H1 (cell line): ENCODE measurements at regions not wholly inside any gene's neighbourhood (a gene's known extent, or its start where the extent isn't known, plus 50 kb on each side); places are given as distances from the start of the nearest gene placed in this dataset.

Experiments
- CTCF ChIA-PET: fragments of 300-600 bp; sonication (Branson Sonifier 250); formaldehyde crosslinking; loops from one replicate; lab custom pipeline; 2021; ENCODE audit not compliant: partially characterized antibody; lab: Charles Lee
- POLR2A ChIA-PET: fragments of 300-600 bp; sonication (Branson Sonifier 250); formaldehyde crosslinking; loops from one replicate; lab custom pipeline; 2021; ENCODE audit warnings: inconsistent platforms; ENCODE audit not compliant: partially characterized antibody; lab: Charles Lee
- DNase-seq, 2 experiments: peaks; one replicate each; pipeline versions ENCODE4 v3.0.0 to v3.0.0-alpha.2; 2010 to 2022; ENCODE audit warnings: low spot score in 2 of 2, low read depth in 1 of 2, mixed read lengths in 1 of 2
- FAIRE-seq: peaks from 2 replicates; lab custom pipeline; 2011; peaks lifted over from hg19 to GRCh38; lab: Jason Lieb, UNC
- H2AFZ ChIP-seq: 2 replicates; pipeline ENCODE4 v1.8.1; 2012; ENCODE audit warnings: low read length, inconsistent platforms
- H2AK5ac ChIP-seq: 2 replicates; pipeline ENCODE4 v1.6.1; 2013; ENCODE audit warnings: low read depth, low read length
- H2BK120ac ChIP-seq: replicated peaks from 2 replicates; pipeline ENCODE3; 2013; ENCODE audit warnings: low read depth, low read length, inconsistent platforms
- H2BK12ac ChIP-seq: 2 replicates; pipeline ENCODE4 v1.6.1; 2013; ENCODE audit warnings: low read depth, low read length
- H2BK15ac ChIP-seq: 2 replicates; pipeline ENCODE4 v1.6.1; 2013; ENCODE audit warnings: low read length
- H2BK20ac ChIP-seq: 2 replicates; pipeline ENCODE4 v1.6.1; 2013; ENCODE audit warnings: low read length
- H2BK5ac ChIP-seq: 2 replicates; pipeline ENCODE4 v1.6.1; 2013; ENCODE audit warnings: low read depth, low read length
- H3K14ac ChIP-seq: 2 replicates; pipeline ENCODE4 v1.6.1; 2013; ENCODE audit warnings: inconsistent platforms; ENCODE audit not compliant: insufficient read length
- H3K18ac ChIP-seq: 2 replicates; pipeline ENCODE4 v1.6.1; 2013; ENCODE audit warnings: low read length; ENCODE audit errors: extremely low read depth
- H3K23ac ChIP-seq: 2 replicates; pipeline ENCODE4 v1.6.1; 2013; ENCODE audit warnings: inconsistent platforms; ENCODE audit not compliant: insufficient read length
- H3K23me2 ChIP-seq: 2 replicates; pipeline ENCODE4 v1.6.1; 2013; ENCODE audit warnings: low read depth, low read length
- H3K27ac ChIP-seq: 2 replicates; pipeline ENCODE4 v1.6.1; 2011; ENCODE audit warnings: low read depth, low read length, inconsistent platforms
- H3K27me3 ChIP-seq, 4 experiments: replicated peaks in 1 of 4; 1 replicate in 1 of 4; 2 replicates in 3 of 4; pipeline versions ENCODE4 v1.6.1 to v1.8.1; 2011 to 2013; ENCODE audit warnings: low read length in 3 of 4, mild to moderate bottlenecking in 3 of 4, inconsistent platforms in 2 of 4, mixed read lengths in 2 of 4, moderate library complexity in 1 of 4; ENCODE audit not compliant: control insufficient read depth in 3 of 4, insufficient read depth in 3 of 4; ENCODE audit errors: extremely low read depth in 1 of 4
- H3K36me3 ChIP-seq, 4 experiments: 2 replicates each; pipeline versions ENCODE4 v1.6.1 to v1.8.1; 2011 to 2013; ENCODE audit warnings: mild to moderate bottlenecking in 4 of 4, low read length in 3 of 4, moderate library complexity in 2 of 4, control low read depth in 1 of 4, inconsistent platforms in 1 of 4; ENCODE audit not compliant: insufficient read depth in 4 of 4, control insufficient read depth in 2 of 4
- H3K4ac ChIP-seq: replicated peaks from 2 replicates; pipeline ENCODE3; 2013; ENCODE audit warnings: low read length, low read depth, mixed read lengths, inconsistent platforms; ENCODE audit not compliant: insufficient read length
- H3K4me1 ChIP-seq, 4 experiments: replicated peaks in 1 of 4; 1 replicate in 1 of 4; 2 replicates in 3 of 4; pipeline versions ENCODE4 v1.6.1 to v1.8.1; 2011 to 2013; ENCODE audit warnings: low read length in 3 of 4, inconsistent platforms in 2 of 4, mixed read lengths in 1 of 4; ENCODE audit not compliant: insufficient read depth in 4 of 4, control insufficient read depth in 3 of 4
- H3K4me2 ChIP-seq, 2 experiments: 2 replicates each; pipeline versions ENCODE4 v1.6.1 to v1.8.1; 2011 to 2013; ENCODE audit warnings: low read depth in 2 of 2, low read length in 2 of 2, control low read depth in 1 of 2, inconsistent platforms in 1 of 2, mild to moderate bottlenecking in 1 of 2; ENCODE audit not compliant: insufficient read depth in 1 of 2
- H3K4me3 ChIP-seq, 4 experiments: fragments of 200-600, 300-600 bp in 1 of 4; sonication (generic), shearing (Covaris generic), sonication (Bioruptor Twin) in 1 of 4; 2 replicates each; pipeline versions ENCODE4 v1.5.1 to v1.8.1; 2011 to 2016; ENCODE audit warnings: low read length in 4 of 4, low read depth in 3 of 4, control low read depth in 2 of 4, inconsistent platforms in 2 of 4, mild to moderate bottlenecking in 2 of 4, mixed read lengths in 1 of 4, moderate library complexity in 1 of 4; ENCODE audit not compliant: insufficient read depth in 2 of 4; ENCODE audit errors: extremely low read depth in 1 of 4
- H3K56ac ChIP-seq: replicated peaks from 2 replicates; pipeline ENCODE3; 2013; ENCODE audit warnings: low read depth, mild to moderate bottlenecking, mixed read lengths, low read length, inconsistent platforms; ENCODE audit not compliant: insufficient read length
- H3K79me1 ChIP-seq: 2 replicates; pipeline ENCODE4 v1.6.1; 2013; ENCODE audit warnings: low read depth, low read length, control low read depth
- H3K79me2 ChIP-seq, 2 experiments: 2 replicates each; pipeline versions ENCODE4 v1.6.1 to v1.8.1; 2012 to 2013; ENCODE audit warnings: low read length in 2 of 2, mild to moderate bottlenecking in 2 of 2, inconsistent platforms in 1 of 2; ENCODE audit not compliant: insufficient read depth in 2 of 2, control insufficient read depth in 1 of 2
- H3K9ac ChIP-seq, 4 experiments: replicated peaks in 1 of 4; 1 replicate in 1 of 4; 2 replicates in 3 of 4; pipeline versions ENCODE4 v1.6.1 to v1.8.1; 2011 to 2013; ENCODE audit warnings: low read depth in 3 of 4, low read length in 3 of 4, control low read depth in 2 of 4, mild to moderate bottlenecking in 2 of 4, moderate library complexity in 2 of 4, inconsistent platforms in 1 of 4; ENCODE audit errors: extremely low read depth in 1 of 4
- H3K9me3 ChIP-seq, 2 experiments: 2 replicates each; pipeline versions ENCODE4 v1.6.1 to v1.8.1; 2012 to 2013; ENCODE audit warnings: mild to moderate bottlenecking in 2 of 2, moderate library complexity in 2 of 2, control low read depth in 1 of 2, inconsistent platforms in 1 of 2, low read depth in 1 of 2, low read length in 1 of 2, mixed read lengths in 1 of 2; ENCODE audit not compliant: insufficient read depth in 2 of 2
- H4K20me1 ChIP-seq, 2 experiments: replicated peaks in 1 of 2; 2 replicates each; pipeline versions ENCODE3 to v1.8.1; 2011 to 2013; ENCODE audit warnings: inconsistent platforms in 2 of 2, low read length in 2 of 2, mild to moderate bottlenecking in 1 of 2; ENCODE audit not compliant: insufficient read depth in 2 of 2, control insufficient read depth in 1 of 2
- H4K5ac ChIP-seq: 2 replicates; pipeline ENCODE4 v1.6.1; 2013; ENCODE audit warnings: low read length, low read depth, mixed read lengths, inconsistent platforms; ENCODE audit not compliant: insufficient read length
- H4K8ac ChIP-seq: 2 replicates; pipeline ENCODE4 v1.8.0; 2013; ENCODE audit warnings: mild to moderate bottlenecking, moderate library complexity, low read length, inconsistent platforms; ENCODE audit not compliant: insufficient read depth; ENCODE audit errors: extremely low read depth
- H4K91ac ChIP-seq: replicated peaks from 2 replicates; pipeline ENCODE3; 2013; ENCODE audit warnings: low read length, mixed read lengths, inconsistent platforms; ENCODE audit not compliant: insufficient read length
- HDAC2 ChIP-seq, 2 experiments: fragments of 300-600 bp in 1 of 2; sonication (generic) in 1 of 2; IDR thresholded peaks; 2 replicates each; pipeline ENCODE4 v1.6.1; 2011 to 2012; ENCODE audit warnings: low read depth in 2 of 2, low read length in 2 of 2, mild to moderate bottlenecking in 2 of 2, moderate library complexity in 2 of 2, borderline replicate concordance in 1 of 2, inconsistent platforms in 1 of 2
- MAFK ChIP-seq: IDR thresholded peaks from 2 replicates; pipeline ENCODE4 v1.6.1; 2012; ENCODE audit warnings: low read depth, mild to moderate bottlenecking, improper control_type of control experiment, low read length
- WGBS, 2 experiments: shearing (Covaris generic) in 1 of 2; methylation state at CpG; one replicate each; pipeline versions ENCODE4 v1.1.6 to v1.1.7; 2013 to 2015; ENCODE audit warnings: low lambda C conversion rate in 2 of 2, mixed read lengths in 2 of 2, inconsistent platforms in 1 of 2, low coverage in 1 of 2, missing lambda C conversion rate in 1 of 2; ENCODE audit not compliant: insufficient replicate concordance in 2 of 2, insufficient coverage in 1 of 2, insufficient read length in 1 of 2; ENCODE audit errors: extremely low coverage in 1 of 2, missing lambda C conversion rate in 1 of 2; 5-methylcytosine and 5-hydroxymethylcytosine counted together

GRCh38 chr4:126038502-126039144 is 723.9 kb downstream of the FAT4 start:
- 91% methylated on average over 2 of the region's 2 CpGs; no CpG with 5 or more reads in 1 of the 2 experiments for WGBS, 2 experiments
- no peaks in the 10 kb centered on the region for H3K79me1 ChIP-seq
- no peak overlapping the region for H3K23ac ChIP-seq
- DNase-seq (no peak), FAIRE-seq (no peak)
- H3K4me1 ChIP-seq, result no peaks in the 10 kb centered on the region
- no peak overlapping the region for H2BK5ac ChIP-seq
- no peaks in the 10 kb centered on the region for H3K23me2 ChIP-seq
- no peak overlapping the region for H4K91ac ChIP-seq
- no peak overlapping the region for H3K56ac ChIP-seq
- TF ChIP-seq MAFK (peak; percentile 24; the same call in 1 of the 2 replicates), HDAC2 (IDR thresholded peaks at IDR 0.05; ENCODE audit: borderline replicate concordance in 1 of 2, low read depth in 2 of 2, low read length in 2 of 2) (no peak)
- no peak overlapping the region for H2BK120ac ChIP-seq
- H3K4me3 ChIP-seq, result no peak overlapping the region
- H2BK12ac ChIP-seq, result no peak overlapping the region
- ChIA-PET CTCF (no interaction called here), POLR2A (no interaction called here)
- H3K9ac ChIP-seq, result no peak overlapping the region
- no peak overlapping the region for H3K27ac ChIP-seq
- H3K14ac ChIP-seq, result no peak overlapping the region
- H4K20me1 ChIP-seq, result no peaks in the 10 kb centered on the region
- H4K8ac ChIP-seq, result no peak overlapping the region
- H3K36me3 ChIP-seq, result no peaks in the 10 kb centered on the region
- H2AK5ac ChIP-seq, result no peak overlapping the region
- H2BK15ac ChIP-seq, result no peak overlapping the region
- no peaks in the 10 kb centered on the region for H3K9me3 ChIP-seq
- H3K79me2 ChIP-seq, result no peaks in the 10 kb centered on the region
- no peak overlapping the region for H3K18ac ChIP-seq
- no peak overlapping the region for H3K4ac ChIP-seq
- no peak overlapping the region for H3K4me2 ChIP-seq
- H2AFZ ChIP-seq, result no peak overlapping the region
- no peak overlapping the region for H4K5ac ChIP-seq
- no peaks in the 10 kb centered on the region for H3K27me3 ChIP-seq
- H2BK20ac ChIP-seq, result no peak overlapping the region
